Gastrocnemius medialis (tissue), 4 donors: ENCODE measurements at regions not wholly inside any gene's neighbourhood (a gene's known extent, or its start where the extent isn't known, plus 50 kb on each side); places are given as distances from the start of the nearest gene placed in this dataset.

Experiments used
- ATAC-seq, 2 donors: fragments of 150-250 bp; one replicate each; pipeline ENCODE4 v1.9.1; 2016
- DNase-seq, 2 donors: peaks; one replicate each; pipeline ENCODE4 v3.0.0-alpha.2; 2019
- H3K27ac ChIP-seq, 4 donors: fragments of 200-600 bp; sonication (generic); 1 replicate in 1 of 4; 2 replicates in 3 of 4; pipeline ENCODE4 v1.5.1; 2016 to 2018; ENCODE audit warnings: mild to moderate bottlenecking in 2 of 4, moderate library complexity in 1 of 4
- H3K27me3 ChIP-seq, 3 donors: fragments of 200-600 bp; sonication (generic) in 2 of 3; 1 replicate in 1 of 3; 2 replicates in 2 of 3; pipeline versions ENCODE4 v1.5.1 to v1.6.0; 2016 to 2019; ENCODE audit warnings: mild to moderate bottlenecking in 1 of 3, moderate library complexity in 1 of 3
- H3K36me3 ChIP-seq, 2 donors: fragments of 200-600 bp; sonication (generic) in 1 of 2; one replicate each; pipeline ENCODE4 v1.5.1; 2017 to 2018
- H3K4me1 ChIP-seq, 2 donors: fragments of 200-600 bp; sonication (generic) in 1 of 2; one replicate each; pipeline ENCODE4 v1.5.1; 2016 to 2017; ENCODE audit warnings: mild to moderate bottlenecking in 2 of 2
- H3K4me3 ChIP-seq, 4 donors: fragments of 200-600 bp; sonication (generic) in 3 of 4; 1 replicate in 1 of 4; 2 replicates in 3 of 4; pipeline ENCODE4 v1.5.1; 2016 to 2019; ENCODE audit warnings: mild to moderate bottlenecking in 2 of 4
- H3K9me3 ChIP-seq, 3 donors: fragments of 200-600 bp; sonication (generic) in 2 of 3; 1 replicate in 1 of 3; 2 replicates in 2 of 3; pipeline ENCODE4 v1.5.1; 2016 to 2019
- CTCF ChIP-seq, 5 experiments: fragments of 450-650 bp in 3 of 5; fragments of 200-600 bp in 2 of 5; sonication (generic) in 2 of 5; IDR thresholded peaks in 4 of 5; conservative IDR thresholded peaks in 1 of 5; 1 replicate in 4 of 5; 2 replicates in 1 of 5; pipeline ENCODE4 v1.5.1; 2016 to 2019; ENCODE audit warnings: antibody characterized with exemption in 5 of 5, mild to moderate bottlenecking in 3 of 5, moderate library complexity in 3 of 5
- POLR2A ChIP-seq, 2 donors: fragments of 450-650 bp; IDR thresholded peaks; one replicate each; pipeline ENCODE4 v1.6.1; 2017; ENCODE audit warnings: antibody characterized with exemption in 2 of 2, mild to moderate bottlenecking in 2 of 2, moderate library complexity in 2 of 2
- in situ Hi-C, 4 donors: fragments of 200-750 bp; cut with MboI; loops; one replicate each; pipeline versions ENCODE4 v1.15.0 to v1.8.0; 2017; ENCODE audit warnings: low sequenced_read_pairs in 4 of 4
- intact Hi-C: fragments of 100-400 bp; cut with DNase I; formaldehyde crosslinking; loops from one replicate; pipeline ENCODE4 v1.15.1; 2023; ENCODE audit warnings: low total_unique reads

- Histone ChIP-seq H3K4me3 (no peak overlapping the region), H3K4me1 (peaks cover 8 to 9% of the 10 kb centered on the region in 2 donors), H3K9me3 (no peaks in the 10 kb centered on the region), H3K27ac (peak overlapping the region in 1 of 4 donors; percentile 27), H3K36me3 (no peaks in the 10 kb centered on the region), H3K27me3 (no peaks in the 10 kb centered on the region)
- DNase-seq = peak in 1 of 2 donors; percentile 21
- in situ Hi-C loops = loop anchor here in 2 of 4 donors (25.0 kb wide), 2 partner anchors 300 to 375 kb away; partner anchors contain the start of gene RSPO3 (in 2 of the 2)
- ATAC-seq = peak; percentile 84 to 94
- TF ChIP-seq POLR2A (IDR thresholded peaks at IDR 0.05) = no peak
- intact Hi-C loops = no loop called here
Observed at GRCh38 chr6:126812651-126813050, 305.8 kb upstream of the RSPO3 start.

- ATAC-seq (no peak), DNase-seq (no peak)
- TF ChIP-seq POLR2A (IDR thresholded peaks at IDR 0.05) (no peak), CTCF (IDR thresholded peaks at IDR 0.05 in 4 of 5, conservative IDR thresholded peaks at IDR 0.05 in 1 of 5) (no peak)
- in situ Hi-C loops (loop anchor here in 2 of 4 donors (25.0 kb wide), 2 partner anchors 292 to 367 kb away; partner anchors contain the start of gene RSPO3 (in 2 of the 2)), intact Hi-C loops (no loop called here)
- H3K27ac ChIP-seq = no peak overlapping the region
- H3K4me3 ChIP-seq = no peak overlapping the region
- H3K27me3 ChIP-seq = no peaks in the 10 kb centered on the region
- H3K9me3 ChIP-seq = no peaks in the 10 kb centered on the region
- H3K4me1 ChIP-seq = no peaks in the 10 kb centered on the region
- no peaks in the 10 kb centered on the region for H3K36me3 ChIP-seq
Observed at GRCh38 chr6:126820634-126821033, 297.8 kb upstream of the RSPO3 start.

GRCh38 chr6:126821706-126822105 is 296.8 kb upstream of the RSPO3 start:
- no peak for TF ChIP-seq CTCF (IDR thresholded peaks at IDR 0.05 in 4 of 5, conservative IDR thresholded peaks at IDR 0.05 in 1 of 5)
- no peak for TF ChIP-seq POLR2A (IDR thresholded peaks at IDR 0.05)

GRCh38 chr6:126824226-126824625 is 294.2 kb upstream of the RSPO3 start:
- Histone ChIP-seq H3K9me3 (no peaks in the 10 kb centered on the region), H3K4me1 (no peaks in the 10 kb centered on the region), H3K27ac (no peak overlapping the region), H3K4me3 (no peak overlapping the region), H3K27me3 (no peaks in the 10 kb centered on the region), H3K36me3 (no peaks in the 10 kb centered on the region)
- no peak for DNase-seq
- intact Hi-C loops (no loop called here), in situ Hi-C loops (loop anchor here in 2 of 4 donors (25.0 kb wide), 2 partner anchors 288 to 363 kb away; partner anchors contain the start of gene RSPO3 (in 2 of the 2))
- ATAC-seq = no peak
- TF ChIP-seq POLR2A (IDR thresholded peaks at IDR 0.05) (no peak), CTCF (IDR thresholded peaks at IDR 0.05 in 4 of 5, conservative IDR thresholded peaks at IDR 0.05 in 1 of 5) (no peak)

More at GRCh38 chr6:126821706-126822105, 296.8 kb upstream of the RSPO3 start:
- Histone ChIP-seq H3K27ac (no peak overlapping the region), H3K4me1 (no peaks in the 10 kb centered on the region), H3K9me3 (no peaks in the 10 kb centered on the region), H3K4me3 (no peak overlapping the region), H3K36me3 (no peaks in the 10 kb centered on the region), H3K27me3 (no peaks in the 10 kb centered on the region)
- no peak for DNase-seq
- no peak for ATAC-seq
- in situ Hi-C loops (loop anchor here in 2 of 4 donors (25.0 kb wide), 2 partner anchors 291 to 366 kb away; partner anchors contain the start of gene RSPO3 (in 2 of the 2)), intact Hi-C loops (no loop called here)

- ATAC-seq = no peak
Observed at GRCh38 chr6:126824815-126825214, 293.7 kb upstream of the RSPO3 start.

More at GRCh38 chr6:126824815-126825214, 293.7 kb upstream of the RSPO3 start:
- in situ Hi-C loops = loop anchor here in 2 of 4 donors (25.0 kb wide), 2 partner anchors 287 to 362 kb away; partner anchors contain the start of gene RSPO3 (in 2 of the 2)
- no peak overlapping the region for H3K4me3 ChIP-seq
- H3K27me3 ChIP-seq = no peaks in the 10 kb centered on the region
- intact Hi-C loops = no loop called here
- TF ChIP-seq POLR2A (IDR thresholded peaks at IDR 0.05) = no peak
- TF ChIP-seq CTCF (IDR thresholded peaks at IDR 0.05 in 4 of 5, conservative IDR thresholded peaks at IDR 0.05 in 1 of 5) = no peak
- no peaks in the 10 kb centered on the region for H3K4me1 ChIP-seq
- H3K9me3 ChIP-seq = no peaks in the 10 kb centered on the region
- no peak for DNase-seq
- no peaks in the 10 kb centered on the region for H3K36me3 ChIP-seq
- no peak overlapping the region for H3K27ac ChIP-seq
